MM.1S (cell line): ENCODE measurements at regions not wholly inside any gene's neighbourhood (a gene's known extent, or its start where the extent isn't known, plus 50 kb on each side); places are given as distances from the start of the nearest gene placed in this dataset.

Experiments
- DNase-seq: peaks from one replicate; pipeline ENCODE4 v3.0.0-alpha.2; 2015
- H2AFZ ChIP-seq: fragments of 300-600 bp; sonication (generic); 2 replicates; pipeline ENCODE4 v1.6.0; 2016; ENCODE audit warnings: antibody characterized with exemption, low read length
- H3F3A ChIP-seq: fragments of 300-600 bp; sonication (generic); 2 replicates; pipeline ENCODE4 v1.6.1; 2016; ENCODE audit warnings: mild to moderate bottlenecking, antibody characterized with exemption, low read length, moderate library complexity, mixed read lengths; ENCODE audit not compliant: insufficient read depth
- H3K27ac ChIP-seq: fragments of 300-600 bp; sonication (generic); 2 replicates; pipeline ENCODE4 v1.5.1; 2016; ENCODE audit warnings: mild to moderate bottlenecking, low read length
- H3K27me3 ChIP-seq: fragments of 300-600 bp; sonication (generic); replicated peaks from 2 replicates; pipeline ENCODE4 v1.6.0; 2016; ENCODE audit warnings: low read length; ENCODE audit not compliant: insufficient read depth
- H3K36me3 ChIP-seq: fragments of 300-600 bp; sonication (generic); replicated peaks from 2 replicates; pipeline ENCODE4 v1.6.1; 2016; ENCODE audit warnings: mild to moderate bottlenecking, low read length, mixed read lengths; ENCODE audit not compliant: insufficient read depth
- H3K4me1 ChIP-seq: fragments of 300-600 bp; sonication (generic); 2 replicates; pipeline ENCODE4 v1.6.1; 2016; ENCODE audit warnings: low read length, mixed read lengths
- H3K4me2 ChIP-seq: fragments of 300-600 bp; sonication (generic); 2 replicates; pipeline ENCODE4 v1.6.0; 2016; ENCODE audit warnings: low read depth, low read length
- H3K4me3 ChIP-seq: fragments of 300-600 bp; sonication (generic); 2 replicates; pipeline ENCODE4 v1.5.1; 2016; ENCODE audit warnings: low read length, mixed read lengths
- H3K79me2 ChIP-seq: fragments of 300-600 bp; sonication (generic); 2 replicates; pipeline ENCODE4 v1.6.1; 2016; ENCODE audit warnings: mixed run types, low read length, mixed read lengths
- H3K9ac ChIP-seq: fragments of 300-600 bp; sonication (generic); 2 replicates; pipeline ENCODE4 v1.6.1; 2016; ENCODE audit warnings: low read length, mixed read lengths
- H3K9me2 ChIP-seq: fragments of 300-600 bp; sonication (generic); replicated peaks from 2 replicates; pipeline ENCODE4 v1.6.1; 2016; ENCODE audit warnings: mild to moderate bottlenecking, low read length, mixed read lengths; ENCODE audit not compliant: insufficient read depth
- H3K9me3 ChIP-seq: fragments of 300-600 bp; sonication (generic); replicated peaks from 2 replicates; pipeline ENCODE4 v1.6.1; 2016; ENCODE audit warnings: mild to moderate bottlenecking, low read length, mixed read lengths; ENCODE audit not compliant: insufficient read depth
- H4K20me1 ChIP-seq: fragments of 300-600 bp; sonication (generic); 2 replicates; pipeline ENCODE4 v1.6.1; 2016; ENCODE audit warnings: mild to moderate bottlenecking, low read length, moderate library complexity, mixed read lengths; ENCODE audit not compliant: insufficient read depth
- CTCF ChIP-seq: fragments of 300-600 bp; sonication (generic); IDR thresholded peaks from 2 replicates; pipeline ENCODE4 v1.5.1; 2016; ENCODE audit warnings: antibody characterized with exemption, low read length, mixed read lengths
- EZH2 ChIP-seq: fragments of 300-600 bp; sonication (generic); optimal IDR thresholded peaks from 2 replicates; pipeline ENCODE3; 2017; ENCODE audit warnings: low read depth, mild to moderate bottlenecking, antibody characterized with exemption, low read length, mixed read lengths
- EZH2phosphoT487 ChIP-seq: fragments of 300-600 bp; sonication (generic); IDR thresholded peaks from 2 replicates; pipeline ENCODE4 v1.6.1; 2018; ENCODE audit warnings: antibody characterized with exemption, low read length

GRCh38 chr3:107092121-107092520, 285.1 kb upstream of the CCDC54 start:
- H3K36me3 ChIP-seq = no peaks in the 10 kb centered on the region
- DNase-seq = no peak
- H3K27ac ChIP-seq = no peak overlapping the region
- TF ChIP-seq CTCF (no peak), EZH2 (no peak), EZH2phosphoT487 (no peak)
- no peaks in the 10 kb centered on the region for H3K27me3 ChIP-seq
- no peaks in the 10 kb centered on the region for H3K9me2 ChIP-seq
- no peaks in the 10 kb centered on the region for H4K20me1 ChIP-seq
- no peak overlapping the region for H3K4me3 ChIP-seq
- no peaks in the 10 kb centered on the region for H3F3A ChIP-seq
- no peak overlapping the region for H2AFZ ChIP-seq
- H3K4me2 ChIP-seq = no peak overlapping the region
- H3K79me2 ChIP-seq = no peaks in the 10 kb centered on the region
- no peaks in the 10 kb centered on the region for H3K9me3 ChIP-seq
- H3K4me1 ChIP-seq = no peaks in the 10 kb centered on the region
- H3K9ac ChIP-seq = no peak overlapping the region

GRCh38 chr3:107098864-107099263, 278.4 kb upstream of the CCDC54 start:
- Histone ChIP-seq H3K27ac (no peak overlapping the region), H3K36me3 (no peaks in the 10 kb centered on the region), H2AFZ (no peak overlapping the region)

GRCh38 chr3:107100137-107100536, 277.1 kb upstream of the CCDC54 start:
- H3K4me2 ChIP-seq = no peak overlapping the region
- H3K27ac ChIP-seq = no peak overlapping the region
- no peaks in the 10 kb centered on the region for H3F3A ChIP-seq
- no peak for DNase-seq
- H3K9ac ChIP-seq = no peak overlapping the region
- H3K9me3 ChIP-seq = no peaks in the 10 kb centered on the region
- no peaks in the 10 kb centered on the region for H3K9me2 ChIP-seq
- H3K79me2 ChIP-seq = no peaks in the 10 kb centered on the region
- no peaks in the 10 kb centered on the region for H4K20me1 ChIP-seq
- H3K27me3 ChIP-seq = no peaks in the 10 kb centered on the region
- no peaks in the 10 kb centered on the region for H3K4me1 ChIP-seq
- H2AFZ ChIP-seq = no peak overlapping the region
- H3K36me3 ChIP-seq = no peaks in the 10 kb centered on the region
- TF ChIP-seq EZH2 (no peak), CTCF (no peak), EZH2phosphoT487 (no peak)
- no peak overlapping the region for H3K4me3 ChIP-seq

More at GRCh38 chr3:107098864-107099263, 278.4 kb upstream of the CCDC54 start:
- Histone ChIP-seq H3K9ac (no peak overlapping the region), H3K9me3 (no peaks in the 10 kb centered on the region), H3K4me1 (no peaks in the 10 kb centered on the region), H3K4me2 (no peak overlapping the region), H4K20me1 (no peaks in the 10 kb centered on the region), H3F3A (no peaks in the 10 kb centered on the region), H3K79me2 (no peaks in the 10 kb centered on the region), H3K9me2 (no peaks in the 10 kb centered on the region), H3K4me3 (no peak overlapping the region), H3K27me3 (no peaks in the 10 kb centered on the region)
- no peak for DNase-seq
- TF ChIP-seq EZH2phosphoT487 (no peak), CTCF (no peak), EZH2 (no peak)
